ENCODE measurements at regions not wholly inside any gene's neighbourhood (a gene's known extent, or its start where the extent isn't known, plus 50 kb on each side); places are given as distances from the start of the nearest gene placed in this dataset.

- Mint-ChIP-seq H3K4me3 (ENCODE audit: unreplicated experiment) (no peak overlapping the region), H3K9me3 (ENCODE audit: unreplicated experiment) (peaks cover 7% of the 10 kb centered on the region), H3K27ac (ENCODE audit: unreplicated experiment) (no peak overlapping the region), H3K27me3 (ENCODE audit: unreplicated experiment) (no peaks in the 10 kb centered on the region), H3K4me1 (ENCODE audit: unreplicated experiment) (peaks cover 29% of the 10 kb centered on the region), H3K36me3 (ENCODE audit: unreplicated experiment) (no peaks in the 10 kb centered on the region)
- DNase-seq (ENCODE audit: extremely low spot score, unreplicated experiment): no peak
- TF ChIP-seq, protein P1, sequence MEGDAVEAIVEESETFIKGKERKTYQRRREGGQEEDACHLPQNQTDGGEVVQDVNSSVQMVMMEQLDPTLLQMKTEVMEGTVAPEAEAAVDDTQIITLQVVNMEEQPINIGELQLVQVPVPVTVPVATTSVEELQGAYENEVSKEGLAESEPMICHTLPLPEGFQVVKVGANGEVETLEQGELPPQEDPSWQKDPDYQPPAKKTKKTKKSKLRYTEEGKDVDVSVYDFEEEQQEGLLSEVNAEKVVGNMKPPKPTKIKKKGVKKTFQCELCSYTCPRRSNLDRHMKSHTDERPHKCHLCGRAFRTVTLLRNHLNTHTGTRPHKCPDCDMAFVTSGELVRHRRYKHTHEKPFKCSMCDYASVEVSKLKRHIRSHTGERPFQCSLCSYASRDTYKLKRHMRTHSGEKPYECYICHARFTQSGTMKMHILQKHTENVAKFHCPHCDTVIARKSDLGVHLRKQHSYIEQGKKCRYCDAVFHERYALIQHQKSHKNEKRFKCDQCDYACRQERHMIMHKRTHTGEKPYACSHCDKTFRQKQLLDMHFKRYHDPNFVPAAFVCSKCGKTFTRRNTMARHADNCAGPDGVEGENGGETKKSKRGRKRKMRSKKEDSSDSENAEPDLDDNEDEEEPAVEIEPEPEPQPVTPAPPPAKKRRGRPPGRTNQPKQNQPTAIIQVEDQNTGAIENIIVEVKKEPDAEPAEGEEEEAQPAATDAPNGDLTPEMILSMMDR (IDR thresholded peaks at IDR 0.05): no peak
These were observed 87.8 kb upstream of the TJP1 start for GRCh38 chr15:29910068-29910467.

GRCh38 chr15:29904757-29905417, 82.6 kb upstream of the TJP1 start:
- no peaks in the 10 kb centered on the region for H3K27me3 Mint-ChIP-seq (ENCODE audit: unreplicated experiment)
- H3K36me3 Mint-ChIP-seq (ENCODE audit: unreplicated experiment): no peaks in the 10 kb centered on the region
- DNase-seq (ENCODE audit: extremely low spot score, unreplicated experiment): no peak
- H3K4me3 Mint-ChIP-seq (ENCODE audit: unreplicated experiment): no peak overlapping the region
- no peak overlapping the region for H3K27ac Mint-ChIP-seq (ENCODE audit: unreplicated experiment)
- H3K9me3 Mint-ChIP-seq (ENCODE audit: unreplicated experiment): no peaks in the 10 kb centered on the region
- TF ChIP-seq, protein P1 (IDR thresholded peaks at IDR 0.05): no peak
- peaks cover 14% of the 10 kb centered on the region for H3K4me1 Mint-ChIP-seq (ENCODE audit: unreplicated experiment)

- Mint-ChIP-seq H3K9me3 (ENCODE audit: unreplicated experiment) (no peaks in the 10 kb centered on the region), H3K4me3 (ENCODE audit: unreplicated experiment) (no peak overlapping the region), H3K36me3 (ENCODE audit: unreplicated experiment) (no peaks in the 10 kb centered on the region), H3K27ac (ENCODE audit: unreplicated experiment) (no peak overlapping the region), H3K4me1 (ENCODE audit: unreplicated experiment) (peaks cover 13% of the 10 kb centered on the region), H3K27me3 (ENCODE audit: unreplicated experiment) (no peaks in the 10 kb centered on the region)
- no peak for DNase-seq (ENCODE audit: extremely low spot score, unreplicated experiment)
- TF ChIP-seq, protein P1 (IDR thresholded peaks at IDR 0.05): no peak
These were observed 81.7 kb upstream of the TJP1 start for GRCh38 chr15:29903785-29904464.

DNA sequence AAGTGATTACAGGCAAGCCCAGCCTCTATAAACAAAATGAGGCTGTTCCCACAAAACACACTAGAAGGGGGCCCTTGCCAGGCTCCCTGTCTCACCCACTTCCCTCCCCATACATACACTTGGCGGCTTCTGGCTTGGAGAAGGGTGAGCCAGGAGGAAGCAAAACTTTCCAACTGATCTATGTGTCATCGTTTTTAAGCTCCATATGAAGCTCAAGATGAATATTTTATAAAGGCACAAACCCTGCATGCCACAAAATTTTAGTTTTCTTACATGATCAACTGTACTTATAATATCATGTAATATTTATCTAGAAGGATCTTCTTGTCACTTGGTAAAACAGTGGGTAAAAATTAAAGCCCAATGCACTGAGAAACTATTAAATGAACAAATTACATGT, 80.8 kb upstream of the TJP1 start:
- TF ChIP-seq, protein P1 (IDR thresholded peaks at IDR 0.05): no peak
- no peaks in the 10 kb centered on the region for H3K36me3 Mint-ChIP-seq (ENCODE audit: unreplicated experiment)
- H3K4me3 Mint-ChIP-seq (ENCODE audit: unreplicated experiment): no peak overlapping the region
- H3K27ac Mint-ChIP-seq (ENCODE audit: unreplicated experiment): no peak overlapping the region
- no peak for DNase-seq (ENCODE audit: extremely low spot score, unreplicated experiment)
- peaks cover 13% of the 10 kb centered on the region for H3K4me1 Mint-ChIP-seq (ENCODE audit: unreplicated experiment)
- H3K27me3 Mint-ChIP-seq (ENCODE audit: unreplicated experiment): no peaks in the 10 kb centered on the region
- peaks cover 3% of the 10 kb centered on the region for H3K9me3 Mint-ChIP-seq (ENCODE audit: unreplicated experiment)

All from osteocyte (in vitro differentiated cells).